ENCODE measurements at regions not wholly inside any gene's neighbourhood (a gene's known extent, or its start where the extent isn't known, plus 50 kb on each side); places are given as distances from the start of the nearest gene placed in this dataset.

GRCh38 chr12:34402228-34402898 lies 380.1 kb downstream of the ALG10 start:
- Mint-ChIP-seq H3K4me1 (no peaks in the 10 kb centered on the region), H3K4me3 (no peak overlapping the region), H3K36me3 (no peaks in the 10 kb centered on the region), H3K9me3 (peaks cover 50% of the 10 kb centered on the region), H3K27me3 (ENCODE audit: insufficient read depth, low read depth) (peaks cover 2% of the 10 kb centered on the region), H3K27ac (no peak overlapping the region)
- Histone ChIP-seq H4K20me1 (ENCODE audit: low read depth) (no peaks in the 10 kb centered on the region), H3K27ac (no peak overlapping the region), H3K4me3 (no peak overlapping the region), H3K9me3 (ENCODE audit: low read depth) (no peaks in the 10 kb centered on the region), H3K36me3 (no peaks in the 10 kb centered on the region), H3K4me2 (no peak overlapping the region), H3K4me1 (no peaks in the 10 kb centered on the region), H3F3A (ENCODE audit: low read depth) (no peaks in the 10 kb centered on the region), H3K9ac (no peak overlapping the region), H2AFZ (replicated peaks) (no peak overlapping the region), H3K79me2 (ENCODE audit: low read depth) (no peaks in the 10 kb centered on the region), H3K27me3 (no peaks in the 10 kb centered on the region)
- no peak for DNase-seq (ENCODE audit: low spot score)
- TF ChIP-seq EZH2phosphoT487 (IDR thresholded peaks at IDR 0.05) (no peak), EZH2 (IDR thresholded peaks at IDR 0.05) (no peak), CTCF (IDR thresholded peaks at IDR 0.05) (no peak)

DNA sequence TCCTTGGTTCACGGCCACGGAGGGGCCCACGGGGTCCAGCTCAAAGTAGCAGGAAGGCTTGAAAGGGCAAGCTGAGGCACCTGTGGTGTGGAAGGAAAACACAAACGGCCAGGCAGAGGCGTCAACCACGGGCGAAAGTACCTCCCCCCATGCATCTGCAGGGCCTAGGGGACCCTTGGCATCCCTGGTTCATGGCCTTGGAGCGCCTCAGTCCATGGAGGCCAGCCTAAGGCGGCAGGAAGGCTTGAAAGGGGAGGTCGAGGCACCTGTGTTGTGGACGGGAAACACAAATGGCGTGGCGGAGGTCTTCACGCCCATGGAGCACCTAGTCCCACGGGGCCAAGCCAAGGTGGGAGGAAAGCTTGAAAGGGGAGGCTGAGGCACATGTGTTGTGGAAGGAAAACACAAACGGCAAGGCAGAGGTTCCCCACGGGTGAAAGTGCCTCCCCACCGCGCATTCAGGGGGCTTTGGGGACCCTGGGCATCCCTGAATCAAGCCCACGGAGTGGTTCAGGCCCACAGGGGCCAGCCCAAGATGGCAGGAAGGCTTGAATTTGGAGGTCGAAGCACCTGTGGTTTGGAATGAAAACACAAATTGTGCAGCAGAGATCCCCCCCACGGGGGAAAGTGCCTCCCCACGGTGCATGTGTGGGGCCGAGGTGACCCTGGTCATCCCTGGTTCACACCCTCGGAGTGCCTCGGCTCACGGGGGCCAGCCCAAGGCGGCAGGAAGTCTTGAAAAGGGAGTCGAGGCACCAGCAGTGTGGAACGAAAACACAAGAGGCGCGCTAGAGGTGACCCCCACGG lies 380.8 kb downstream of the ALG10 start:
- Mint-ChIP-seq H3K27ac (no peak overlapping the region), H3K4me3 (no peak overlapping the region), H3K9me3 (peaks cover 52% of the 10 kb centered on the region), H3K27me3 (ENCODE audit: insufficient read depth, low read depth) (peaks cover 2% of the 10 kb centered on the region), H3K4me1 (no peaks in the 10 kb centered on the region), H3K36me3 (no peaks in the 10 kb centered on the region)
- Histone ChIP-seq H3F3A (ENCODE audit: low read depth) (no peaks in the 10 kb centered on the region), H2AFZ (replicated peaks) (no peak overlapping the region), H3K9ac (no peak overlapping the region), H3K4me3 (no peak overlapping the region), H3K27me3 (no peaks in the 10 kb centered on the region), H3K27ac (no peak overlapping the region), H3K9me3 (ENCODE audit: low read depth) (peaks cover 5% of the 10 kb centered on the region), H4K20me1 (ENCODE audit: low read depth) (no peaks in the 10 kb centered on the region), H3K4me1 (no peaks in the 10 kb centered on the region), H3K4me2 (no peak overlapping the region), H3K36me3 (no peaks in the 10 kb centered on the region), H3K79me2 (ENCODE audit: low read depth) (no peaks in the 10 kb centered on the region)
- no peak for TF ChIP-seq EZH2 (IDR thresholded peaks at IDR 0.05)
- TF ChIP-seq EZH2phosphoT487 (IDR thresholded peaks at IDR 0.05), result no peak
- no peak for TF ChIP-seq CTCF (IDR thresholded peaks at IDR 0.05)
- no peak for DNase-seq (ENCODE audit: low spot score)

DNA sequence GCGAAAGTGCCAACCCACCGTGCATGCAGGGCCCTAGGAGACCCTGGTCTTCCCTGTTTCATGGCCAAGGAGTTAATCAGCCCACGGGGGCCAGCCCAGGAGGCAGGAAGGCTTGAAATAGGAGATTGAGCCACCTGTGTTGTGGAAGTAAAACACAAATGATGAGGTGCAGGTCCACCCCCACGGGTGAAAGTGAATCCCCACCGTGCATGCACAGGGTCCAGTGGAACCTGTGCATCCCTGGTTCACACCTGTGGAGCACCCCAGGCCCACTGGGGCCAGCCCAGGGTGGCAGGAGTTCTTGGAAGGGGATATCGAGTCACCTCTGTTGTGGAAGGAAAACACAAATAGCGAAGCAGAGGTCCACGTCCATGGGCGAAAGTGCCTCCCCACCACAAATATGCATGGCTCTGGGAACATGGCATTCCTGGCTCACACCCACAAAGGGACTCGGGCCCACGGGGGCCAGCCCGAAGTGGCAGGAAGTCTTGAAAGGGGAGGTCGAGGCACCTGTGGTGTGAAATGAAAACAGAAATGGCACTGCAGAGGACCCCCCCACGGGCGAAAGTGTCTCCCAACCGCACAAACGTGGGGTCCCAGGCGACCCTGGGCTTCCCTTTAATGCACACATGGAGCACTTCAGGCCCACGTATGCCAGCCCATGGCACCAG lies 381.5 kb downstream of the ALG10 start:
- no peak overlapping the region for H3K4me3 Mint-ChIP-seq
- Histone ChIP-seq H2AFZ (replicated peaks) (no peak overlapping the region), H3F3A (ENCODE audit: low read depth) (no peaks in the 10 kb centered on the region), H4K20me1 (ENCODE audit: low read depth) (no peaks in the 10 kb centered on the region), H3K9me3 (ENCODE audit: low read depth) (peaks cover 12% of the 10 kb centered on the region), H3K9ac (no peak overlapping the region), H3K36me3 (no peaks in the 10 kb centered on the region), H3K27me3 (no peaks in the 10 kb centered on the region), H3K4me1 (no peaks in the 10 kb centered on the region), H3K79me2 (ENCODE audit: low read depth) (no peaks in the 10 kb centered on the region), H3K27ac (no peak overlapping the region), H3K4me2 (no peak overlapping the region), H3K4me3 (no peak overlapping the region)
- H3K9me3 Mint-ChIP-seq, result peaks cover 56% of the 10 kb centered on the region
- H3K4me1 Mint-ChIP-seq, result no peaks in the 10 kb centered on the region
- no peak overlapping the region for H3K27ac Mint-ChIP-seq
- H3K27me3 Mint-ChIP-seq (ENCODE audit: insufficient read depth, low read depth), result peaks cover 2% of the 10 kb centered on the region
- DNase-seq (ENCODE audit: low spot score), result no peak
- no peak for TF ChIP-seq EZH2phosphoT487 (IDR thresholded peaks at IDR 0.05)
- no peak for TF ChIP-seq EZH2 (IDR thresholded peaks at IDR 0.05)
- no peak for TF ChIP-seq CTCF (IDR thresholded peaks at IDR 0.05)
- no peaks in the 10 kb centered on the region for H3K36me3 Mint-ChIP-seq
